ENCODE measurements at regions not wholly inside any gene's neighbourhood (a gene's known extent, or its start where the extent isn't known, plus 50 kb on each side); places are given as distances from the start of the nearest gene placed in this dataset.
A peak's percentile ranks its signal among the peaks of the same experiment; 100 is the strongest.

- H3K27ac ChIP-seq (ENCODE audit: insufficient read length, low read depth, low read length), result no peak overlapping the region
- H3K14ac ChIP-seq (ENCODE audit: insufficient read depth, low read length), result no peak overlapping the region
- H4K91ac ChIP-seq (ENCODE audit: insufficient read length, low read depth, low read length), result no peak overlapping the region
- Mint-ChIP-seq H3K27me3 (ENCODE audit: low read depth) (no peaks in the 10 kb centered on the region; the same call in 1 of the 2 replicates), H3K36me3 (ENCODE audit: insufficient read depth in 1 of 3, low read depth in 3 of 3) (peaks cover 0 to 4% (median 0%) of the 10 kb centered on the region in 3 experiments; a peak in 2 of 7 replicates), H3K9me3 (peaks cover 4% of the 10 kb centered on the region in 2 experiments; a peak in 2 of 5 replicates), H3K27ac (peak overlapping the region in 1 of 3 experiments; percentile 41; a peak in 1 of 7 replicates), H3K4me1 (no peaks in the 10 kb centered on the region; a peak in 1 of 4 replicates), H3K4me3 (no peak overlapping the region)
- H4K8ac ChIP-seq (replicated peaks; ENCODE audit: insufficient read length, low read depth, low read length), result no peak overlapping the region
- no peak overlapping the region for H2BK120ac ChIP-seq (ENCODE audit: low read depth, low read length, poor library complexity, severe bottlenecking)
- no peak overlapping the region for H3K56ac ChIP-seq (ENCODE audit: insufficient read length, low read depth, low read length)
- DNase-seq, result no peak
- no peak overlapping the region for H3K18ac ChIP-seq (ENCODE audit: insufficient read length, low read depth, low read length)
- no CpG with 5 or more reads among the region's 2 CpGs for WGBS (ENCODE audit: extremely low coverage, insufficient read length, low lambda C conversion rate)
- no peaks in the 10 kb centered on the region for H3K9me3 ChIP-seq (ENCODE audit: control insufficient read depth, low read depth, low read length)
- no peak overlapping the region for H2BK12ac ChIP-seq (ENCODE audit: insufficient read length, low read depth, low read length)
- H2BK20ac ChIP-seq (ENCODE audit: low read depth, low read length, poor library complexity, severe bottlenecking), result no peak overlapping the region
- H3T11ph ChIP-seq (ENCODE audit: low read length), result no peak overlapping the region
- no peak for TF ChIP-seq CTCF (conservative IDR thresholded peaks at IDR 0.05)
- no peak overlapping the region for H2BK15ac ChIP-seq (ENCODE audit: low read depth, low read length)
- H3K9ac ChIP-seq (ENCODE audit: extremely low read depth, insufficient read length, low read length), result no peak overlapping the region
- H2BK5ac ChIP-seq (ENCODE audit: insufficient read length, low read length), result no peak overlapping the region
- no peak overlapping the region for H4K5ac ChIP-seq (ENCODE audit: insufficient read length, low read depth, low read length)
- H2AFZ ChIP-seq (ENCODE audit: low read length), result no peak overlapping the region
- H3K4me2 ChIP-seq (ENCODE audit: insufficient read depth, insufficient read length, low read length), result no peak overlapping the region
- H3K23ac ChIP-seq (ENCODE audit: insufficient read length, low read depth, low read length), result no peak overlapping the region
- no peaks in the 10 kb centered on the region for H3K27me3 ChIP-seq (ENCODE audit: insufficient read depth, low read length)
- no peaks in the 10 kb centered on the region for H3K79me2 ChIP-seq (ENCODE audit: insufficient read depth, low read length)
- H4K20me1 ChIP-seq (ENCODE audit: control insufficient read depth, insufficient read depth, insufficient read length), result no peaks in the 10 kb centered on the region
- H3K79me1 ChIP-seq (ENCODE audit: insufficient read depth, low read depth, low read length, poor library complexity, severe bottlenecking), result no peaks in the 10 kb centered on the region
- H2AK5ac ChIP-seq (ENCODE audit: insufficient read length, low read length), result no peak overlapping the region
- H3K4ac ChIP-seq (ENCODE audit: low read depth, low read length), result no peak overlapping the region
- H3K23me2 ChIP-seq (ENCODE audit: insufficient read length, low read depth, low read length, poor library complexity, severe bottlenecking), result no peaks in the 10 kb centered on the region
- no peaks in the 10 kb centered on the region for H3K4me1 ChIP-seq (ENCODE audit: insufficient read depth, low read length)
Measured at GRCh38 chr5:162529886-162530285, 462.3 kb downstream of the GABRG2 start.
